Esophagus (tissue), 2 donors: ENCODE measurements at regions not wholly inside any gene's neighbourhood (a gene's known extent, or its start where the extent isn't known, plus 50 kb on each side); places are given as distances from the start of the nearest gene placed in this dataset.

ENCODE experiments used
- H3K27ac ChIP-seq, 2 donors: one replicate each; pipeline ENCODE4 v1.5.1; 2013; ENCODE audit warnings: low read depth in 2 of 2, mild to moderate bottlenecking in 2 of 2, inconsistent platforms in 1 of 2, low read length in 1 of 2, moderate library complexity in 1 of 2
- H3K27me3 ChIP-seq, 2 donors: one replicate each; pipeline ENCODE4 v1.6.1; 2013; ENCODE audit warnings: low read length in 2 of 2, control low read depth in 1 of 2, mild to moderate bottlenecking in 1 of 2; ENCODE audit not compliant: insufficient read depth in 2 of 2, control insufficient read depth in 1 of 2
- H3K36me3 ChIP-seq, 2 donors: one replicate each; pipeline ENCODE4 v1.6.1; 2013; ENCODE audit warnings: low read length in 1 of 2; ENCODE audit not compliant: control insufficient read depth in 2 of 2, insufficient read depth in 2 of 2
- H3K4me1 ChIP-seq, 2 donors: one replicate each; pipeline ENCODE4 v1.6.1; 2013; ENCODE audit warnings: low read length in 1 of 2; ENCODE audit not compliant: control insufficient read depth in 2 of 2, insufficient read depth in 2 of 2
- H3K4me3 ChIP-seq, 2 donors: one replicate each; pipeline ENCODE4 v1.5.1; 2013; ENCODE audit warnings: low read length in 2 of 2, mild to moderate bottlenecking in 2 of 2, low read depth in 1 of 2, moderate library complexity in 1 of 2
- H3K9me3 ChIP-seq, 2 donors: one replicate each; pipeline ENCODE4 v1.6.1; 2013; ENCODE audit warnings: mild to moderate bottlenecking in 2 of 2, low read depth in 1 of 2, low read length in 1 of 2, moderate library complexity in 1 of 2; ENCODE audit not compliant: control insufficient read depth in 2 of 2, insufficient read depth in 1 of 2
- WGBS, 2 donors: extraction: QIAGEN DNeasy Blood & Tissue Kit; methylation state at CpG; one replicate each; pipeline ENCODE4 v1.1.7; 2013; 5-methylcytosine and 5-hydroxymethylcytosine counted together
- donor health status: healthy with polysubstance abuse.
- donor health status: Bipolar disorder and iron deficiency.

GRCh38 chr22:19629720-19630419, 84.4 kb upstream of the SEPTIN5 start:
- Histone ChIP-seq H3K4me3 (no peak overlapping the region), H3K27me3 (no peaks in the 10 kb centered on the region), H3K36me3 (no peaks in the 10 kb centered on the region), H3K4me1 (peaks cover 0 to 7% of the 10 kb centered on the region in 2 donors), H3K27ac (no peak overlapping the region), H3K9me3 (no peaks in the 10 kb centered on the region)
- WGBS, 2 donors = 17 to 18% methylated on average over 13 of the region's 13 CpGs

GRCh38 chr22:19630614-19631013, 83.7 kb upstream of the SEPTIN5 start:
- 74 to 77% methylated on average over 5 of the region's 5 CpGs for WGBS, 2 donors
- no peak overlapping the region for H3K27ac ChIP-seq
- no peaks in the 10 kb centered on the region for H3K36me3 ChIP-seq
- peaks cover 0 to 7% of the 10 kb centered on the region in 2 donors for H3K4me1 ChIP-seq
- H3K27me3 ChIP-seq = no peaks in the 10 kb centered on the region
- H3K9me3 ChIP-seq = no peaks in the 10 kb centered on the region
- no peak overlapping the region for H3K4me3 ChIP-seq

- H3K27ac ChIP-seq = no peak overlapping the region
- 53 to 56% methylated on average over 19 of the region's 19 CpGs for WGBS, 2 donors
- no peak overlapping the region for H3K4me3 ChIP-seq
- no peaks in the 10 kb centered on the region for H3K9me3 ChIP-seq
- no peaks in the 10 kb centered on the region for H3K27me3 ChIP-seq
- peaks cover 3 to 7% of the 10 kb centered on the region in 2 donors for H3K4me1 ChIP-seq
- H3K36me3 ChIP-seq = no peaks in the 10 kb centered on the region
These were observed 82.2 kb upstream of the SEPTIN5 start for GRCh38 chr22:19631899-19632667.

GRCh38 chr22:19632668-19633148, 81.6 kb upstream of the SEPTIN5 start:
- Histone ChIP-seq H3K4me3 (no peak overlapping the region), H3K9me3 (no peaks in the 10 kb centered on the region), H3K36me3 (no peaks in the 10 kb centered on the region), H3K27ac (no peak overlapping the region), H3K27me3 (no peaks in the 10 kb centered on the region), H3K4me1 (peaks cover 3 to 7% of the 10 kb centered on the region in 2 donors)
- 69% methylated on average over 17 of the region's 17 CpGs for WGBS, 2 donors

GRCh38 chr22:19634226-19634975, 79.9 kb upstream of the SEPTIN5 start:
- WGBS, 2 donors = 83 to 84% methylated on average over 23 of the region's 23 CpGs
- H3K36me3 ChIP-seq = no peaks in the 10 kb centered on the region
- H3K4me1 ChIP-seq = peaks cover 3 to 7% of the 10 kb centered on the region in 2 donors
- H3K9me3 ChIP-seq = no peaks in the 10 kb centered on the region
- H3K4me3 ChIP-seq = no peak overlapping the region
- H3K27me3 ChIP-seq = no peaks in the 10 kb centered on the region
- H3K27ac ChIP-seq = no peak overlapping the region

GRCh38 chr22:19635644-19636043, 78.7 kb upstream of the SEPTIN5 start:
- Histone ChIP-seq H3K27me3 (no peaks in the 10 kb centered on the region), H3K9me3 (no peaks in the 10 kb centered on the region), H3K4me1 (peaks cover 3 to 7% of the 10 kb centered on the region in 2 donors), H3K27ac (no peak overlapping the region), H3K4me3 (no peak overlapping the region), H3K36me3 (no peaks in the 10 kb centered on the region)
- WGBS, 2 donors = 66 to 72% methylated on average over 3 of the region's 3 CpGs

- 78 to 87% methylated on average over 18 of the region's 18 CpGs for WGBS, 2 donors
These were observed 77.5 kb upstream of the SEPTIN5 start for GRCh38 chr22:19636696-19637407.

GRCh38 chr22:19637408-19638281, 76.7 kb upstream of the SEPTIN5 start:
- no peak overlapping the region for H3K4me3 ChIP-seq
- peaks cover 0 to 3% of the 10 kb centered on the region in 2 donors for H3K4me1 ChIP-seq
- WGBS, 2 donors = 77 to 84% methylated on average over 15 of the region's 15 CpGs
- H3K27me3 ChIP-seq = no peaks in the 10 kb centered on the region
- H3K27ac ChIP-seq = no peak overlapping the region
- no peaks in the 10 kb centered on the region for H3K9me3 ChIP-seq
- no peaks in the 10 kb centered on the region for H3K36me3 ChIP-seq

More at GRCh38 chr22:19636696-19637407, 77.5 kb upstream of the SEPTIN5 start:
- Histone ChIP-seq H3K4me3 (no peak overlapping the region), H3K4me1 (peaks cover 3 to 7% of the 10 kb centered on the region in 2 donors), H3K27me3 (no peaks in the 10 kb centered on the region), H3K9me3 (no peaks in the 10 kb centered on the region), H3K36me3 (no peaks in the 10 kb centered on the region), H3K27ac (no peak overlapping the region)
